PC-9 (cell line): ENCODE measurements at regions not wholly inside any gene's neighbourhood (a gene's known extent, or its start where the extent isn't known, plus 50 kb on each side); places are given as distances from the start of the nearest gene placed in this dataset.

ENCODE experiments used
- BruUV-seq: library from RNA; stranded (reverse); fragments of 400-500 nt; replicated peaks from 2 replicates; lab custom pipeline; 2021; lab: Mats Ljungman, UMichigan
- CTCF ChIA-PET: fragments of 300-600 bp; sonication (Branson Sonifier 250); formaldehyde crosslinking; loops from one replicate; lab custom pipeline; 2022; ENCODE audit warnings: antibody characterized with exemption; lab: Charles Lee
- POLR2A ChIA-PET: fragments of 300-600 bp; sonication (Branson Sonifier 250); formaldehyde crosslinking; loops from one replicate; lab custom pipeline; 2022; ENCODE audit warnings: antibody characterized with exemption; ENCODE audit not compliant: unreplicated experiment; lab: Charles Lee
- DNase-seq, 2 experiments: peaks; one replicate each; pipeline versions ENCODE4 v3.0.0 to v3.0.0-alpha.2; 2015 to 2022; ENCODE audit warnings: mixed read lengths in 1 of 2
- H2AFZ ChIP-seq: fragments of 200-600 bp; sonication (generic); 2 replicates; pipeline ENCODE4 v1.8.1; 2017; ENCODE audit warnings: antibody characterized with exemption
- H3F3A ChIP-seq: fragments of 200-600 bp; sonication (generic); 2 replicates; pipeline ENCODE4 v1.8.1; 2017; ENCODE audit warnings: antibody characterized with exemption, mild to moderate bottlenecking, low read depth; ENCODE audit not compliant: insufficient read depth
- H3K27ac ChIP-seq: fragments of 200-600 bp; sonication (generic); 2 replicates; pipeline ENCODE4 v1.6.1; 2016; ENCODE audit warnings: mixed run types
- H3K27me3 ChIP-seq: fragments of 200-600 bp; sonication (generic); 2 replicates; pipeline ENCODE4 v1.6.1; 2016; ENCODE audit warnings: low read depth, mixed run types; ENCODE audit not compliant: insufficient read depth
- H3K36me3 ChIP-seq: fragments of 200-600 bp; sonication (generic); 2 replicates; pipeline ENCODE4 v1.6.1; 2016; ENCODE audit warnings: low read depth, mixed run types
- H3K4me1 ChIP-seq: fragments of 200-600 bp; sonication (generic); replicated peaks from 2 replicates; pipeline ENCODE4 v1.6.1; 2016; ENCODE audit warnings: mixed run types; ENCODE audit not compliant: insufficient read depth
- H3K4me2 ChIP-seq: fragments of 200-600 bp; sonication (generic); 2 replicates; pipeline ENCODE4 v1.6.1; 2017; ENCODE audit warnings: mixed run types
- H3K4me3 ChIP-seq: fragments of 200-600 bp; sonication (generic); 2 replicates; pipeline ENCODE4 v1.6.1; 2016; ENCODE audit warnings: mixed run types
- H3K79me2 ChIP-seq: fragments of 200-600 bp; sonication (generic); 2 replicates; pipeline ENCODE4 v1.6.1; 2017; ENCODE audit warnings: low read depth, mixed run types
- H3K9me2 ChIP-seq: fragments of 200-600 bp; sonication (generic); 2 replicates; pipeline ENCODE4 v1.8.1; 2017; ENCODE audit warnings: mild to moderate bottlenecking; ENCODE audit not compliant: insufficient read depth
- H3K9me3 ChIP-seq: fragments of 200-600 bp; sonication (generic); 2 replicates; pipeline ENCODE4 v1.8.1; 2016; ENCODE audit warnings: low read depth; ENCODE audit not compliant: insufficient read depth
- H4K20me1 ChIP-seq: fragments of 200-600 bp; sonication (generic); 2 replicates; pipeline ENCODE4 v1.8.1; 2017; ENCODE audit not compliant: insufficient read depth
- CTCF ChIP-seq: fragments of 200-600 bp; sonication (generic); conservative IDR thresholded peaks from 2 replicates; pipeline ENCODE4 v1.6.1; 2017; ENCODE audit warnings: mixed run types, antibody characterized with exemption, mild to moderate bottlenecking, moderate library complexity
- EZH2 ChIP-seq: fragments of 200-600 bp; sonication (generic); IDR thresholded peaks from 2 replicates; pipeline ENCODE4 v1.8.0; 2017; ENCODE audit warnings: antibody characterized with exemption, low read depth
- intact Hi-C: fragments of 100-400 bp; cut with micrococcal nuclease; formaldehyde crosslinking; loops from one replicate; pipeline ENCODE4 v1.10.0; 2022; ENCODE audit not compliant: unreplicated experiment

DNA sequence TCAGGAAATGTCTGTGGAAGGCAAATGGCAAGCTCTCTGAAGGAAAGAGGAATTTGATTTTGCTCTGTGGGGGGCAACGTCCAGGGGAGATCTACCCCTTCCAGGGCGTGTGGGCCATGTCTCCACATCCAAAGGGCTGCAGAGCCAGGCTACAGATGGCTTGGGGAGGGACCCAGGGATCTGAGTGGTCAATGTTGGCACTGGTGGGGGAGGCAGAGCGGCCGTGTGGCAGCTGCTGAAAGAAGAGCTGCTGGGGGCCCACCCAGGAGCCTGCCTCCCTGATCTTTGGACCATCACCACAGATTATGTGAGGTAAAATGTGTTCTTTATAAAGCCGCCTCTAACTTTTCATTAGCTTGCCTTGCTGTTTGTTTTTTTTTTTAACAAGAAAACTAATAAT is 144.1 kb downstream of the HERPUD2 start:
- no peaks in the 10 kb centered on the region for H3K9me3 ChIP-seq
- peaks cover 4% of the 10 kb centered on the region; the same call in 1 of the 2 replicates for H3K9me2 ChIP-seq
- intact Hi-C loops, result no loop called here
- H3K4me1 ChIP-seq, result no peaks in the 10 kb centered on the region
- POLR2A ChIA-PET, result no interaction called here
- H4K20me1 ChIP-seq, result no peaks in the 10 kb centered on the region
- H3K27ac ChIP-seq, result no peak overlapping the region
- no peak overlapping the region for H3K4me3 ChIP-seq
- TF ChIP-seq EZH2 (no peak), CTCF (no peak)
- no peak overlapping the region for H3K4me2 ChIP-seq
- H3K79me2 ChIP-seq, result no peaks in the 10 kb centered on the region
- CTCF ChIA-PET, result no interaction called here
- DNase-seq, result no peak
- H3K27me3 ChIP-seq, result peaks cover 39% of the 10 kb centered on the region
- no TSS peak for BruUV-seq
- no peak overlapping the region for H2AFZ ChIP-seq
- no peaks in the 10 kb centered on the region for H3F3A ChIP-seq
- H3K36me3 ChIP-seq, result no peaks in the 10 kb centered on the region

DNA sequence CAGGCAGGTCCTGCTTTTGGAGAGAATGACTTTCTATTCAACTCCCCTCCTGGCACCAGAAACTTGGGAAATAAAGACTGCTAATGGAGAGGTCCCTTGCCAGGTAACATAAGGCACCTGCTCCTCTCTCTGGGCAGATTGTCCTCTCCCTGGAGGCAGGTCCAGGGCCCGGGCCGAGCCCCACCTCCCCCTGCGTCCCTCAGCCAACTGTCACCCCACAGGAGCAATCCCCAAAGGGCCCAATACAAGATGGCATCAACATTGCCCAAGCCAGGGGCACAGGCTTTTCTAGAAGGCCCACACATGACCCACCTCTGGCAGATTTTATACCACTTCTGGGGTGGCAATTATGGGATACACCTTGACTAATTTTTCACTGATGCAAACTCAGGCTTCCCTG is 145.2 kb downstream of the HERPUD2 start:
- peaks cover 4% of the 10 kb centered on the region; the same call in 1 of the 2 replicates for H3K9me2 ChIP-seq
- no peaks in the 10 kb centered on the region for H3F3A ChIP-seq
- no TSS peak for BruUV-seq
- no peaks in the 10 kb centered on the region for H3K79me2 ChIP-seq
- no peaks in the 10 kb centered on the region for H3K4me1 ChIP-seq
- DNase-seq, result no peak
- H3K9me3 ChIP-seq, result no peaks in the 10 kb centered on the region
- no peaks in the 10 kb centered on the region for H4K20me1 ChIP-seq
- no peak overlapping the region for H3K27ac ChIP-seq
- CTCF ChIA-PET, result no interaction called here
- no peak overlapping the region for H3K4me3 ChIP-seq
- H3K27me3 ChIP-seq, result peaks cover 49% of the 10 kb centered on the region
- POLR2A ChIA-PET, result no interaction called here
- no peak overlapping the region for H3K4me2 ChIP-seq
- H3K36me3 ChIP-seq, result no peaks in the 10 kb centered on the region
- intact Hi-C loops, result no loop called here
- no peak overlapping the region; the same call in 1 of the 2 replicates for H2AFZ ChIP-seq
- TF ChIP-seq CTCF (no peak), EZH2 (no peak)

GRCh38 chr7:35548291-35548690 is 146.6 kb downstream of the HERPUD2 start:
- no peaks in the 10 kb centered on the region for H3F3A ChIP-seq
- H3K4me1 ChIP-seq, result no peaks in the 10 kb centered on the region
- no peaks in the 10 kb centered on the region for H3K36me3 ChIP-seq
- DNase-seq, result no peak
- H3K9me2 ChIP-seq, result peaks cover 4% of the 10 kb centered on the region; the same call in 1 of the 2 replicates
- intact Hi-C loops, result no loop called here
- no peaks in the 10 kb centered on the region for H4K20me1 ChIP-seq
- H3K27me3 ChIP-seq, result peaks cover 47% of the 10 kb centered on the region
- TF ChIP-seq CTCF (no peak), EZH2 (no peak)
- ChIA-PET POLR2A (no interaction called here), CTCF (no interaction called here)
- no TSS peak for BruUV-seq
- H2AFZ ChIP-seq, result no peak overlapping the region
- H3K27ac ChIP-seq, result no peak overlapping the region
- H3K79me2 ChIP-seq, result no peaks in the 10 kb centered on the region
- H3K4me2 ChIP-seq, result no peak overlapping the region
- H3K4me3 ChIP-seq, result no peak overlapping the region
- H3K9me3 ChIP-seq, result no peaks in the 10 kb centered on the region
